ENCODE measurements at regions not wholly inside any gene's neighbourhood (a gene's known extent, or its start where the extent isn't known, plus 50 kb on each side); places are given as distances from the start of the nearest gene placed in this dataset.

- TF ChIP-seq CEBPG (CRISPR knock-in tag; IDR thresholded peaks at IDR 0.05) (no peak), SP1 (IDR thresholded peaks at IDR 0.05) (no peak), SP1 (CRISPR knock-in tag; IDR thresholded peaks at IDR 0.05) (no peak), NFE2L1 (CRISPR knock-in tag; IDR thresholded peaks at IDR 0.05; ENCODE audit: borderline replicate concordance) (no peak), TAF15 (IDR thresholded peaks at IDR 0.05; ENCODE audit: low read depth, low read length, poor library complexity, severe bottlenecking) (no peak), CTCF (CRISPR knock-in tag; IDR thresholded peaks at IDR 0.05) (no peak), ZNF567 (CRISPR knock-in tag; IDR thresholded peaks at IDR 0.05; ENCODE audit: borderline replicate concordance) (no peak), EHMT2 (IDR thresholded peaks at IDR 0.05; ENCODE audit: borderline replicate concordance, low read depth, low read length) (no peak), CHD2 (IDR thresholded peaks at IDR 0.05; ENCODE audit: low read depth, low read length) (no peak)
Measured at GRCh38 chr4:74516303-74516702, 71.4 kb downstream of the AREG start.
